ENCODE measurements at regions not wholly inside any gene's neighbourhood (a gene's known extent, or its start where the extent isn't known, plus 50 kb on each side); places are given as distances from the start of the nearest gene placed in this dataset.

DNA sequence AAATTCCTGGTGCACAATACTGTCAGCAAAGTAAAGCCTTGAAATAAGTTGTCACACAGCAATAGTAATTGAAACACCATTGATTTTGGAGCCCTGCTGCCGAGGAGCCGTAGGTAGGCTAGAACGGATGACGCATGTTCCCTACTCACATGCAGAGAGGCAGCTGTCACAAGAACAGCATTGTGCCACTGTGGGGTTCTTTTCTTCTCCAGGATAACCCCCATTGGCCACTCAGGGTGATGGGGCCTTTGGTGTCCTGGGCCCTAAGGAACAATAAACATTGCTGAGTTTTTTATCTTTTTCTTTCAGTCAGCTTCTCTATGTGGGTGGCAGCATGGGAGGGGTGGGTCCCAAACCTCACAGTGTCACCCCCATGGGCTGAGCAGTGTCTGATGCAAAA is 542.3 kb downstream of the BCOR start:
- TF ChIP-seq CTCF (IDR thresholded peaks at IDR 0.05; ENCODE audit: insufficient read depth, low read length, poor library complexity, severe bottlenecking): no peak
- no peak for TF ChIP-seq EZH2phosphoT487 (conservative IDR thresholded peaks at IDR 0.05; ENCODE audit: low read length)
